Natural killer cell (primary cell): ENCODE measurements at regions not wholly inside any gene's neighbourhood (a gene's known extent, or its start where the extent isn't known, plus 50 kb on each side); places are given as distances from the start of the nearest gene placed in this dataset.

ENCODE experiments used
- ATAC-seq, 3 donors: fragments of 150-1000 bp in 2 of 3; fragments of 200-7000 bp in 1 of 3; cut with Tn5 transposase; 1 replicate in 1 of 3; 2 replicates in 2 of 3; pipeline ENCODE4 v1.10.0; 2021; ENCODE audit warnings: mild to moderate bottlenecking in 2 of 3, moderate library complexity in 2 of 3
- DNase-seq, 2 donors: peaks; one replicate each; pipeline versions ENCODE4 v3.0.0 to v3.0.0-alpha.2; 2013 to 2021; ENCODE audit warnings: mixed read lengths in 1 of 2
- H3K27ac ChIP-seq: one replicate; pipeline ENCODE4 v1.5.1; 2013; ENCODE audit warnings: mild to moderate bottlenecking, low read length
- H3K27me3 ChIP-seq: one replicate; pipeline ENCODE4 v1.6.1; 2013; ENCODE audit warnings: low read length; ENCODE audit not compliant: control insufficient read depth, insufficient read depth
- H3K36me3 ChIP-seq: one replicate; pipeline ENCODE4 v1.6.1; 2013; ENCODE audit warnings: low read length; ENCODE audit not compliant: control insufficient read depth, insufficient read depth
- H3K4me1 ChIP-seq: one replicate; pipeline ENCODE4 v1.6.1; 2013; ENCODE audit warnings: low read length; ENCODE audit not compliant: control insufficient read depth, insufficient read depth
- H3K4me3 ChIP-seq: one replicate; pipeline ENCODE4 v1.5.1; 2013; ENCODE audit warnings: low read length
- H3K9me3 ChIP-seq: one replicate; pipeline ENCODE4 v1.6.1; 2013; ENCODE audit warnings: low read length; ENCODE audit not compliant: control insufficient read depth, insufficient read depth
- H3K27ac Mint-ChIP-seq, 2 donors: one replicate each; pipeline ENCODE4 v1.8.0; 2022; ENCODE audit warnings: mild to moderate bottlenecking in 2 of 2, mixed read lengths in 2 of 2, moderate library complexity in 1 of 2
- H3K27me3 Mint-ChIP-seq, 2 donors: one replicate each; pipeline ENCODE4 v1.8.0; 2022; ENCODE audit warnings: low read depth in 2 of 2, mixed read lengths in 2 of 2
- H3K36me3 Mint-ChIP-seq: one replicate; pipeline ENCODE4 v1.8.0; 2022; ENCODE audit warnings: mixed read lengths
- H3K4me1 Mint-ChIP-seq, 2 donors: one replicate each; pipeline ENCODE4 v1.8.0; 2022; ENCODE audit warnings: mixed read lengths in 2 of 2
- H3K4me3 Mint-ChIP-seq: one replicate; pipeline ENCODE4 v1.8.0; 2022; ENCODE audit warnings: mild to moderate bottlenecking, moderate library complexity, mixed read lengths
- H3K9me3 Mint-ChIP-seq, 2 donors: one replicate each; pipeline ENCODE4 v1.8.0; 2022; ENCODE audit warnings: mixed read lengths in 2 of 2
- WGBS: methylation state at CpG from one replicate; pipeline ENCODE4 v1.1.7; 2013; ENCODE audit warnings: missing lambda C conversion rate; ENCODE audit not compliant: insufficient coverage; 5-methylcytosine and 5-hydroxymethylcytosine counted together
- intact Hi-C: fragments of 100-400 bp; cut with micrococcal nuclease; formaldehyde crosslinking; loops from one replicate; pipeline ENCODE4 v1.14.2; 2022
- TF ChIP-seq, protein P1 (sequence below): fragments of 200-600 bp; IDR thresholded peaks from one replicate; pipeline ENCODE4 v1.8.0; 2022; ENCODE audit warnings: antibody characterized with exemption

DNA sequence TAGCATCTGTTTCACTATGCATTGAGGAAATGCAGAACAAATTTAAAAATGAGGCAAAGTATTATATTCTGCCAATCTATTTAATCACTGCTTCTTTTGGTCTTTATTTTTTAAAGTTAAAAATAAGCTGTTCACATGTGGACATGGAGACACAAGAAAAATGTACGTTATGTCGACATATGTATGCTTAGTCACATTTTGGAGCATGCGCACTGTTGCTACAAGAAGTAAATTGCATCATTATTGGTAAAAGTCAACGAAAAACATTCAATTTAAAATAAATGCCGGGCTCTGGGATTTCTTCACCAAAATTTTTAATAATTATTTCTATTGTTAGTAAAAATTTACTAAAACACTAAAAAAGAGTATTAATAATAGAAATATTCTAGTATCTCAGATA is 876.3 kb upstream of the CTNND2 start:
- TF ChIP-seq, protein P1, sequence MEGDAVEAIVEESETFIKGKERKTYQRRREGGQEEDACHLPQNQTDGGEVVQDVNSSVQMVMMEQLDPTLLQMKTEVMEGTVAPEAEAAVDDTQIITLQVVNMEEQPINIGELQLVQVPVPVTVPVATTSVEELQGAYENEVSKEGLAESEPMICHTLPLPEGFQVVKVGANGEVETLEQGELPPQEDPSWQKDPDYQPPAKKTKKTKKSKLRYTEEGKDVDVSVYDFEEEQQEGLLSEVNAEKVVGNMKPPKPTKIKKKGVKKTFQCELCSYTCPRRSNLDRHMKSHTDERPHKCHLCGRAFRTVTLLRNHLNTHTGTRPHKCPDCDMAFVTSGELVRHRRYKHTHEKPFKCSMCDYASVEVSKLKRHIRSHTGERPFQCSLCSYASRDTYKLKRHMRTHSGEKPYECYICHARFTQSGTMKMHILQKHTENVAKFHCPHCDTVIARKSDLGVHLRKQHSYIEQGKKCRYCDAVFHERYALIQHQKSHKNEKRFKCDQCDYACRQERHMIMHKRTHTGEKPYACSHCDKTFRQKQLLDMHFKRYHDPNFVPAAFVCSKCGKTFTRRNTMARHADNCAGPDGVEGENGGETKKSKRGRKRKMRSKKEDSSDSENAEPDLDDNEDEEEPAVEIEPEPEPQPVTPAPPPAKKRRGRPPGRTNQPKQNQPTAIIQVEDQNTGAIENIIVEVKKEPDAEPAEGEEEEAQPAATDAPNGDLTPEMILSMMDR: no peak
- H3K4me3 Mint-ChIP-seq: no peak overlapping the region
- 92% methylated on average over 3 of the region's 5 CpGs for WGBS
- peaks cover 0 to 2% of the 10 kb centered on the region in 2 donors for H3K27me3 Mint-ChIP-seq
- no peaks in the 10 kb centered on the region for H3K36me3 ChIP-seq
- no peaks in the 10 kb centered on the region for H3K27me3 ChIP-seq
- H3K4me3 ChIP-seq: no peak overlapping the region
- H3K27ac ChIP-seq: no peak overlapping the region
- no peak overlapping the region for H3K27ac Mint-ChIP-seq
- ATAC-seq (no peak), DNase-seq (no peak)
- no peaks in the 10 kb centered on the region for H3K36me3 Mint-ChIP-seq
- H3K9me3 ChIP-seq: no peaks in the 10 kb centered on the region
- peaks cover 0 to 6% of the 10 kb centered on the region in 2 donors for H3K4me1 Mint-ChIP-seq
- peaks cover 2% of the 10 kb centered on the region in 2 donors for H3K9me3 Mint-ChIP-seq
- intact Hi-C loops: no loop called here
- no peaks in the 10 kb centered on the region for H3K4me1 ChIP-seq

DNA sequence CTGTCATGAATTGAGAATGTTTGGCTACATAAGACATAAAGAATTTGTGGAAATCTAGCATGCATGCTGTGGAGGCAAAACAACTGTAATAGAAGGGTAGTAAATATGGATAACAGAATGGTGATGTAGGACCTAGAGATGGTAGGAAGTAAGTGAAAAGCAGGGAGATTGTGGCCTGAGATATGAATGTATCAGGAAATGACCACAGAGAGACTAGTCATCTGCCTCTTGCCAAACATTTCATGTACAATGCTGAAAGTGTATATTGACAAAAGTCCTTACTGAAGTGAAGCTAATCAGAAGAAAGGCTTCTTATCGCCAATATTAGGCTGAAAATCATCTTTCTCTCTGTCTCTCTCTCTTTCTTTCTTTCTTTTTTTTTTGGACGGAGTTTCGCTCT is 873.1 kb upstream of the CTNND2 start:
- no peaks in the 10 kb centered on the region for H3K9me3 ChIP-seq
- no peaks in the 10 kb centered on the region for H3K36me3 Mint-ChIP-seq
- H3K36me3 ChIP-seq: no peaks in the 10 kb centered on the region
- no peak overlapping the region for H3K4me3 Mint-ChIP-seq
- H3K9me3 Mint-ChIP-seq: peaks cover 2% of the 10 kb centered on the region in 2 donors
- DNase-seq (no peak), ATAC-seq (no peak)
- intact Hi-C loops: no loop called here
- H3K27ac Mint-ChIP-seq: no peak overlapping the region
- no peaks in the 10 kb centered on the region for H3K4me1 ChIP-seq
- H3K27ac ChIP-seq: no peak overlapping the region
- 89% methylated on average over 3 of the region's 3 CpGs for WGBS
- no peaks in the 10 kb centered on the region for H3K4me1 Mint-ChIP-seq
- no peaks in the 10 kb centered on the region for H3K27me3 ChIP-seq
- peaks cover 0 to 7% of the 10 kb centered on the region in 2 donors for H3K27me3 Mint-ChIP-seq
- TF ChIP-seq, protein P1: no peak
- no peak overlapping the region for H3K4me3 ChIP-seq

DNA sequence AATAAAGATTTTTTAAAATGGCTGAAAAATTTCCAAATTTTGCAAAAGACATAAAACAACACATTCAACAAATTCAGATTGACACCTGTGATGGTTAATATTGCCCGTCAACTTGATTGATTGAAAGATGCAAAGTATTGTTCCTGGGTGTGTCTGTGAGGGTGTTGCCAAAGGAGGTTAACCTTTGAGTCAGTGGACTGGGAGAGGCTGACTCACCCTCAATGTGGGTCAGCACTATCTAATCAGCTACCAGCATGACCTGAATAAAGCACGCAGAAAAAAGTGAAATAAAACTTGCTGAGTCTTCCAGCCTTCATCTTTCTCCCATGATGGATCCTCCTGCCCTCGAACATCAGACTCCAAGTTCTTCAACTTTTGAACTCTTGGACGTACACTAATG is 868.0 kb upstream of the CTNND2 start:
- no peaks in the 10 kb centered on the region for H3K36me3 Mint-ChIP-seq
- H3K27me3 Mint-ChIP-seq: peaks cover 0 to 7% of the 10 kb centered on the region in 2 donors
- DNase-seq (no peak), ATAC-seq (no peak)
- Histone ChIP-seq H3K4me3 (no peak overlapping the region), H3K36me3 (no peaks in the 10 kb centered on the region), H3K4me1 (no peaks in the 10 kb centered on the region), H3K9me3 (no peaks in the 10 kb centered on the region), H3K27ac (no peak overlapping the region), H3K27me3 (no peaks in the 10 kb centered on the region)
- intact Hi-C loops: no loop called here
- TF ChIP-seq, protein P1: no peak
- no peaks in the 10 kb centered on the region for H3K9me3 Mint-ChIP-seq
- no peak overlapping the region for H3K4me3 Mint-ChIP-seq
- no peak overlapping the region for H3K27ac Mint-ChIP-seq
- H3K4me1 Mint-ChIP-seq: no peaks in the 10 kb centered on the region
- WGBS: 86% methylated on average over 3 of the region's 4 CpGs

DNA sequence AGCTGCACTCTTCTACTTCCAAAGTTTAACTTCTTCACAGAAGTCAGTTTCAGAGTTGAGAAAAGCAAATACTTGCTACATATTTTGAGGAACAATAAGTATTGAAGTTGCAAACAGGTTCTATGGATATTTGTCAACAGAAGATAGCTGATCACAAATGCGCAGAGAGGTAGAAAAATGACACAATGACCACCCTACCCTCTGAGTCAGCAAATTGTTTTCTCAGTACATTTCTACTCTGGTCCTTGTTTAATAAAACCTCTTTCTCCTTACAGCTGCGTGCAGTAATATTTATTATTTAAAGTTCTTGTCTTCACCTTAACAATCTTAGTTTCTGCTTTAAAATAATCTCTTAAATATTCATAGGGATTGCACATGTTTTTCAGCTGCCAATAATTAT is 855.1 kb upstream of the CTNND2 start:
- WGBS: 100% methylated on average over 1 of the region's 2 CpGs
- H3K27ac Mint-ChIP-seq: no peak overlapping the region
- intact Hi-C loops: no loop called here
- Histone ChIP-seq H3K27ac (no peak overlapping the region), H3K36me3 (no peaks in the 10 kb centered on the region), H3K27me3 (no peaks in the 10 kb centered on the region), H3K4me1 (no peaks in the 10 kb centered on the region), H3K4me3 (no peak overlapping the region), H3K9me3 (no peaks in the 10 kb centered on the region)
- ATAC-seq (no peak), DNase-seq (no peak)
- H3K4me3 Mint-ChIP-seq: no peak overlapping the region
- H3K27me3 Mint-ChIP-seq: peaks cover 0 to 10% of the 10 kb centered on the region in 2 donors
- TF ChIP-seq, protein P1: no peak
- H3K9me3 Mint-ChIP-seq: peaks cover 0 to 3% of the 10 kb centered on the region in 2 donors
- no peaks in the 10 kb centered on the region for H3K36me3 Mint-ChIP-seq
- no peaks in the 10 kb centered on the region for H3K4me1 Mint-ChIP-seq
